ENCODE measurements at regions not wholly inside any gene's neighbourhood (a gene's known extent, or its start where the extent isn't known, plus 50 kb on each side); places are given as distances from the start of the nearest gene placed in this dataset.
"Not testable (repeated sequence)": the region's sequence is repeated elsewhere in the genome, so short reads cannot be mapped to it uniquely, and the experiment has no call there.

DNA sequence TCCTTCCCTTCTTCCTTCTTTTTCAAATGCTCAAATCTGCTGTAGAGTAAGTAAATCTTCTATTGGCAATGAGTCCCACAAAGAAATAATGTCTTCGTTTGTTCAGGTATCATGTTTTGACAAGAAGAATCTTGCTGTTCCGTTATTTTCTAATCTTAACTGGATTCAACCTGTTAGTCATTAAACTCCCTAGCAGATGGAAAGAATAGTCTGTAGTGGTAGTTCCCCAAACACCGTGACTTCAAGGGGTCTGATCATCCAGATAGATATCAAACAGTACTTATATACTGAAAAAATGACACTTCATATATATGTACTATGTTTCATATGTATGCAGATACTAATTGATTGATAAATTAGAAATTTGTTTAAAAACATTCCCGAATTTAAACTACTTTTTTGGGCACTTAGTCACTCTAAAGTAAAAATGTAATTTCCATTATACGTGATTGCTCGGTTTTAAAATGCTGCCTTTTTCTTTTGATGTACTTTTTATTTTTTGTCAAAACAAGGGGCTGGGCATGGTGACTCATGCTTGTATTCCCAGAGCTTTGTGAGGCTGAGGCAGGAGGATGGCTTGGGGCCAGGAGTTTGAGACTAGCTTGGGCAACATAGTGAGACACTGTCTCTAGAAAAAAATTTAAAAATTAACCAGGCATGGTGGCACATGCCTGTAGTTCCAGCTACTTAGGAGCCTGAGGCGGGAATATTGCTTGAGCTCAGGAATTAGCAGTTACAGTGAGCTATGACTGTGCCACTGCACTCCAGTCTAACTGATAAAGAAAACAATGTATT is 335.7 kb upstream of the SNX7 start:
- DNase-seq, result no peak

DNA sequence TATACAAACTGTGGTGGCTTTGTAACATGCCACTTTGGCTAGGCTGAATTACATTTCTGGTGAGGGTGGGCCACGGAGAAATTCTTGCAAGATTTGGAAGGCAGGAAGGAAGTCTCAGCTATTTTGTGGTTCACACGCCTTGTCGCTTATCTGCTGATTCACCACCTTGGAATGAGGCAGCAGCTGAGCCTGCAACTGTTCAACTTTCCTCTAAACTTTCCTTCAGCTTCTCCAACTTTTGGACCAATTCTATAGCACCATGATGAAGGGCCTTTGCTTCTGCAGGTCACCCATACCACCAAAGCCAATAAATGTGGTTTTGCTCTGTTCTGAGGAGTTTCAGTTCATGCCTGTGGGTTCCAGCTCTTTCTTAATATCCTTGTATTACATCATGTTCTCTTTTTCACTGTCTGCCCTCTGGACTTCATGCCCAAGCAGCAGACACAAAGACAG is 337.6 kb upstream of the SNX7 start:
- no peak for DNase-seq

DNA sequence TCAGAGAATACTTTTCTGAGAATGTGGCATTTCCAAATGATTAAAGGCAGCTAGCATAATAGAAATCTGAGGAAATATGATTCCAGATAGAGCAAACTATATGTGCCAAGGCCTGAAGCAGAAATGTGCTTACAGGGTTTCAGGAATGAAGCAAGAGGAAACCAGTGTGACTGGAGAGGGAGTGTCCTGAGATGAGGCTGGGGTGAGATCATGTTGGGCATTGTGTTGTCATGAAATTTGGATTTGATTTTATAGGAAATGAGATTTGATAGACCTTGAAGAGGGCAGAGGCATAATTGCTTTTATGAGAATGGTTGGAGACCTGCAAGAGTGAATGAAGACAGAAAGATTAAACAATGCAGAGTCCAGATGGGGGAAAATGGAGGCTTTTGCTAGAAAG is 338.1 kb upstream of the SNX7 start:
- no peak for DNase-seq

DNA sequence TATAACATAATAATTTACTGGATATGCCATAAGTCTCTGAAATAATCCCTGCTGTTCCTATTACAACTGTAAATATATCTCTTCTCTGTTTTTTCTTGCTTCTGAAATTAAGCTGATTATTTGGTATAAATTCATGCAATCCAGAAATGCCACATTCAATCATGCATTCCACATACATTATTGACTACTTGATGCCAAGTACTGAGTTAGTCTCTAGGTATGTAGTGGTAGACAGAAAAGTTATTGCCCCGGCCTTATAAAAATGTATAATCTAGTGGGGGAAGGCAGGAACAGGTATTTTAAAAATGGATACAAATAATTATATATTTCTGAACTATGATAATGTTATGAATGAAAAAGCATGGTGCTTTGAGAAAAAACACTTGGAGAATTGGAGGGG is 338.6 kb upstream of the SNX7 start:
- no peak for DNase-seq

DNA sequence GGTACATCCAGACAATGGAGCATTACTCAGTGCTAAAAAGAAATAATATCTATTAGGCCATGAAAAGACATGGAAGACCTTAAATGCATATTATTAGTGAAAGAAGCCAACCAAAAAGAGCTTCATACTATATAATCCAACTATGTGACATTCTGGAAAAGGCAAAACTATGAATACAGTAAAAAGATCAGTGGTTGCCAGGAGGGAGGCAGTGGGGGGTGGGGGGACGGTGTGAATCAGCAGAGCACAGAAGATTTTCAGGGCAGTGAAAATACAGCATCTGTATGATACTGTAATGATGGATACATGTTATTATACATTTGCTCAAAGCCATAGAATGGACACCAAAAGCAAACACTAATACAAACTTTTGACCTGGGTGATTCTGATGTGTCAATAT is 339.4 kb upstream of the SNX7 start:
- no peak for DNase-seq

DNA sequence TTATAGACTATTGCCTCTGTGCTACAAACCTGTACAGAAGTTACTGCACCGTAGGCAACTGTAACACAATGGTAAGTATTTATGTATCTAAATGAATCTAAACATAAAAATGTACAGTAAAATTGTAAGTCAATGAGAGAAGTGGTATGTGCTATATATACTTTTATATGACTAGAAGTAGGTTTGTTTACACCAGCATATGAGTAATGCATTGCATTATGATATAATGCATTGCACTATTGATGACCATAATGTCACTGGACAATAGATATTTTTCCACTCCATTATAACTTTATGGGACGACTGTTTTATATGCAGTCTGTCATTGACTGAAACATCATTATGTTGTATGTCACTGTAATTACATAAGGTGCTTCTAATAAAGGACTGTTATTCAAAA is 340.3 kb upstream of the SNX7 start:
- DNase-seq, result no peak

DNA sequence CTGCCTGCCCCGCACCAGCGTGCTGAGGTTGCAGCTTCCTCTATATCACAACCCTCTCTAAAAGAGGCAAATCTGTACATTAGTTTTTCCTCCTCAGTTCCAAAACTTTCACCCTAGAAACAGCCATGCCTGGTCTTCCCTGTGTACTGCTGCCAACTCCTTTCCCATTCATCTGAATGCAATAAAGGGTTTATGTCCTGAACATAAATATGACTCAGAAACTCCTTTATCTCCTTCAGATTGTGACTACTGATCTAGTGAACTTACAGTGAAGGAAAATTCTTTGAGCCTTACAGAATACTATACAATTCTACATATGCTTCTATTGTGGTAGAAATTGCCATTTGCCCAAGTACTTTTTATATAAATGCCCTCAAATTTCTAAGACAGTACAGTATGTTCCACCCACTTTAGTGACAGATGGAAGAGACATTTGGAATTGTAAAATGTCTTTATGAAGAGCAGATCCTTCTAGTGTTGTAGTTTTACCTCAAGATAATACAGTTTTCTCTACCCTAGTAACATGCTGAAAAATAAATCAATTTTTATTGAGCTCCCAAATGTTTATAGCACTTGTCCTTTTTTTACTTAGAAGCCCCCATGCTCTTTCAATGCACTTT is 345.1 kb upstream of the SNX7 start:
- DNase-seq, result no peak

DNA sequence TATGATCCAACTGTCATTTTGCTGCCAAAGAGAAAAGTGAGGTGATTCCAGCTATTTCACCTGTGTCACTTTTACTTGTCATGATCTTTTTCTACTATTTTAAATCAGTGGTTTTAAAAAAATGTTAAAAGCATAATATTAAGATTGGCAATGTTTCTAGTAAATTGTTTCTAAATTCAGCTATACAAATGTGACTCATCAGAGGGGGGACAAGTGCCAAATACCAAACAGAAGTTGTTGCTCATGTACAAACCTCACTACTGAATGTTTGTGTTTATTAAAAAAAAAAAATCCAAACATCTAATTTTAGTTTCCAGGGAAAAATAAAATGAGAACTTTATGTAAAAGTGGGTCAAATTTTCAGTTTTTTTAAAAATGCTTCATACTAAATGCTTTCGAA is 346.2 kb upstream of the SNX7 start:
- no peak for DNase-seq

DNA sequence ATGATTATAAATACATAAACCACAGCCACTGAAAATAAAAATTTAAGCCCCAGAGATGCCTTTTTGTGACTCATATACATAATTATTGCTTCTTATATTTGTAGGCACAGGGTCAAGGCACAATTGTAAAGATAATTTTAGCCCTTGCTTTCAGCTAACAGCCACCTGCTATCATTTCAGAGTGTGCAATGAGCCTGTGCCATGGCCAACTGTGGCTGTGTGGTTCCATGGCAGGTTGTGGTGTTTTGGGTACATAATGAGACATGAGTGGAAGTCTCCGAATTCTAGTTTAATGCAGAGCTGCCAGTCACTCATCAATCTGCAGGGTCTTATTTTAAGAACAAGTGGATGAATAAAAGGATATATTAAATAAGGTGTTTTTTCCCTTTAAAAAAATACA is 346.9 kb upstream of the SNX7 start:
- no peak for DNase-seq

DNA sequence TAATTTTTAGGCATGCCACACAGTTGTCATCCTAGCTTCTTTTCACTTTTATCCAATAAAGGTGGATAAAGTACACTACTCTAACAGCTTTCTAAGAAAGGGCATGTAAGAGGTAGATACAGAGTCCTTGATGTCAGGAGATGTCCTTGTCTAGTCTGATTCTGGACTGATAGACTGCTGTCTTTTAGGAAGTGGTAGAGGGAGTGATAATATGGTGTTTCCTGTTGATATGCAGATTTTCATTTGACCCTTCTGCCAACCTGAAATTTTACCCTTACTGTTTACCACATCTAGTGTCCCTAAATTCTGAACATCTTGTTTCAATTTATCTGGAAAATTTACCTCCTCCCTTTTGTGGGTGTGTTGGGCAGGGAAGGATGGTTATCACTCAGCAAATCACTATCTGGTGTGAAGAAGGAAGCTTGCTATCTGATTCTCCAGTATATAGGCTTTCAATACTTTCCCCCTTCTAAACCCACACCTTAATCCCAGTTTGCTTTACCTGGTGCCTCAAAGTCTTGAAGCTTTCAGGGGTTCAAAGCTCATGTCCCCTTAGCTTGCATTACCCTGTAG is 354.9 kb upstream of the SNX7 start:
- DNase-seq, result no peak

DNA sequence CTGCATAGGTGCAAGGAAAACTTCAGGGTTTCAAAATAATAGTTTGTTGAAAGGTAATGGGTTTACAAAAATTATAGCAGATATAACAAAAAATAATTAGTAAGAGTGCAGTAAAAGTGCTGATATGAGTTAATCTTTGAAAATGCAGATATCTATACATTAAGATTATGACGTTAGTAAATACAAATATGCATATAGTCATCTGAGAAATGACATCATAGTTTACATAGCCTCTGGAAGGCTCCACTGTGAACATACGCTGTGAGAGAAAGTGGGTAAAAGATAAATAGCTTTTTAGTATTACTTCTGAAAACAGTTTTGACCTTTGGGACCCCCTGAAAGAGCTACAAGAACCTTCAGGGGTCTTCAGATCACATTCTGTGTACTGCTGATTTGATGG is 356.2 kb upstream of the SNX7 start:
- no peak for DNase-seq

DNA sequence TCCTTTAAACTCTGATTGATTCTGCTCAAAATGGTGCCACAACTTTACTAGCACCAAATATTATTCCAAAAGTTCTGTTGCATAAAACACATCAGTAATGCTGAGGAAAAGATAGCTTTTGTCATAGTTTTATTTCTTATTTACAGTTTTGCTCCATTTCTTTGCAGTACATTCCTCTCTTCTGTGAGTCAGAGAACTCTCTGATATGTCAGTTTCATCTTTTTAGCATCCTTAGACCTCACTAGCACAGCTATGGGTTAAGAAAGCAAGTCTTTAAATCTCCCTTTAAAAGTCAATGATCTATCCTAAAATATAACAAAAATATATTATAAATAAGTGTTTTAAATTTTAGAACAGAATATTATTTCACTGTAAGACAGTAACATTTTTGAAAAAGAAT is 356.6 kb upstream of the SNX7 start:
- DNase-seq, result no peak

DNA sequence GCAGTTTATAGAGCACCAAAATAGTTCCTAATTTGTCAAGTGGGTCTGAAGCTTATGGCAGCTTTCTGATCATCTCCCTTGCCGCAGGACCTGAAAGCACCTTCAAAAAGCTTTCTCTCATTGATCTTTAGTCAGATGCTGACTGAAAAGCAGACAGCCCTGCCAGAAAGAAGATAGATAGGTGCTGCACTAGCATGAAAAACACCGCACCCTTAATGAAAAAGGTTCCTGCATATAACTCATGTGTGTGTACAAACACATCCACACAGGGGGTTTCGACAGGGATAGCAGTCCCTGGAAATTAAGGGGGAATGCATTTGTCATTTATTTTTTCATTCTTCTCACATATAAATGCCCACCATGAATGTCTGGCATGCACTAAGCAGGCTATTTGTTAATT is 361.7 kb upstream of the SNX7 start:
- DNase-seq, result no peak

DNA sequence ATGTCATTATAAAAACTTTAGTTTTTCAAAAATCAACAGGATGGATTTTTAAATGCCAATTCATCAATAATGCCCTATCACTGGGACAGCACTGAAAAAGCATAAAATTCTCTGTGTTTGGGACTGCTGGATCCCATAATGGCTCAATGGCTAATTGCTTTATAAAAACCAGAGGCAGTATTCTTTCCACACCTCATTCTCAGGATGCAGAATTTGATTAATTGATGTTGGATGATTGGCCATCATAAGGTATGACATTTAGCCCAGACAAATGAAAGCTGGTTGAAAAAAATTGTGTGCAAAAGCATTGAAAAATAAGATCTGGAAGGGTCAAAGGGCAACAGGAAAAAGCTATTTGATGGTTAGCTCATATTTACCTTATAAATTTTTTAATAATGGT is 362.2 kb upstream of the SNX7 start:
- no peak for DNase-seq

DNA sequence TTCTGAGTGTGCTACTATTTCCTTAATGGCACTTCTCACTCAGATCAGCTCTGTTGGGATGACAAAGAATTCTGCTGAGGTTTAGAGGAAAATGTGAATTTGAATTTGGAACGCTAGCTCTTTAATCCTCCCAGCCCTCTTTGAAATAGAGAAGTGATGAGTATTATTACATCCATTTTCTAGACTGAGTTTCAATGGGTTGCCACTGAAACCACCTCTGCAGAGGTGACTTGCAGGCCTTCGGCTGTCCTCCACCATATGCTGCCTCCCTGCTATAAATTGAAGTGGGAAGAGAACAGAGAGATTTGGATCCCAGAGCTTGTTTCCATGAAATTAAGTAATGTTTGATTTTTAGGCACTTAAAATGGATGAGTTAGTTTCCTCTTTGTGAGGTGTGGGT is 363.2 kb upstream of the SNX7 start:
- DNase-seq, result no peak

DNA sequence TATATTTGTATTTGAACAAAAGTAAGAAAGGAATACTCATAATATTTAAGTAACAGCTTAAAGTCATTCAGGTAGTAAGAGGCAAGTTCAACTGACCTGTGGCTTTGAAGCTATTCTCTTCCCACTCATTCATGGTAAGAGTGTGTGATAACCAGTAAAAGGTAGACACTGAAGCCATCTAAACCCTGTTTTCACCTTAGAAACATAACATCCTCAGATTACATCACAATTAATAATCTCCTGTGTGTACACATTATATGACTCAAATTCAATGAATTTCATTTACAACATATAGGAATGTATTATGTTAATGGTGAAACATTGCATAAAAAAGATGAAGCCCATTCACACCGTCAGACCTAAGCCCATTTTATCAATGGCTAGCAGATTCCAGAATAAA is 364.8 kb upstream of the SNX7 start:
- no peak for DNase-seq

DNA sequence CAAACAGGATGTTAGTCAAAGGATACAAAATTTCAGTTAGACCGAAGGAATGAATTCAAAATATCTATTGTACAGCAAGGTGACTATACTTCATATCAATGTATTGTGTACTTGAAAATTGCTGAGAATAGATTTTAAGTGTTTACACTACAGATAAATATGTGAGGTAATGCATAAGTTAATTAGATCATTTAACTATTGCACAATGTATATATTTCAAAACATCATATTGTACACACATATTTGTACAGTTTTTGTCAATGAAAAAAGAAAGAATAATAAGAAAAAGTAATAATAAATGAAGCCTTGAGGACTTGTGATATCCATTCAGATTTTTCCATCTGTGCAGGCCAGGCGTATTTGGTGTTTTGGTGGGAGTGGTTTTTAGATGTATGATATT is 367.4 kb upstream of the SNX7 start:
- no peak for DNase-seq

DNA sequence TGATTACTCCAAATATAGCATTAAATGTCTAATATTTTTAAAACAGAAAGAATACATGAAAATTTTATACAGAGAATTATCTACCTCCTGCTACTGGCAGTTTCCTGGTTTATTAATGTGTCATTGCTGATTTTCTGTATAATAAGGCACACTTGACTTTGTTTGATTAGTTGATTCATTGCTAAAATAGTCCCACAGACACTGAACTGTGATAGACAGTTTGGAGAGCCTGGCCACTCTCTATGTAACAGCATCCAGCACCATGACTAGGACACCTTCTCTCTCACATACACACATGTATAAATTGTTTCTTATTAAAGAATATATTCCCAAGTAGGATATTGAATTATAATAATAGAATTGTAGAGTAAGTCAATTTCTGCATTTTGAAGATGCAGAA is 368.5 kb upstream of the SNX7 start:
- no peak for DNase-seq

DNA sequence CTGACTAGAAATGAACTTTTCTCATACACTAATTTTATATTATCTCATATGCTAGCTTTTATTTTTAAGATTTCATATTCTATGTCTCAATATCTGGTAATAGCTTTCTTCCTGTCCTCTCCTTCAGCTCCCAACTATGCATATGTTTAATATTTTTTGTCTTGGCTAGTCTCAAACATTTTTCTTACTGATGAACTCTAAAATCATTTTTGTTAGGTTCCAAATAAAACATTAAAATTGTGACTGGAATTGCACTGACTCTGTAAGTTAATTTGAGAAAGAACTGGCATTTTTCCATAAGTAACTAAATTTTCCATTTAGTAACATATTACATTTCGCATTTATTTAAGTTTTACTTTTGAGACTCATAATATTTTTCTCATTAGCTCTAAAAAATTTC is 368.5 kb upstream of the DPYD start:
- no peak for DNase-seq

DNA sequence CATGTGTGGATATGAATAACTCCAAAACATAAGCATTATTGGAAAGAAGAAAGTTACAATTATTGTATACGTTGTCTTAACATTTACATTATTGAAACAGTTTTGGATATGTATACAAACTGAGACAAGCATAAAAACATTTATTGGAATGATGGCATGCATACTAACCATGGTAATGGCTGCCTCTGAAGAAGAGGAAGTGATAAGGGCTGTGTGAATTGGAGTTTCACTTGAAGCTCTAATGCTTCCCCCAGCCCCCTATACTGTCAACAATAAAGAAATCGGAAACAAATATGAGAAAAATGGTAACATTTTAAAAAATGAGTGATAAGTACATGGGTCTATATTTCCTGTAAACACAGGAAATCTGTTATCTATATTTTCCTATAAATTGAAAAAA is 367.7 kb upstream of the DPYD start:
- DNase-seq, result no peak

DNA sequence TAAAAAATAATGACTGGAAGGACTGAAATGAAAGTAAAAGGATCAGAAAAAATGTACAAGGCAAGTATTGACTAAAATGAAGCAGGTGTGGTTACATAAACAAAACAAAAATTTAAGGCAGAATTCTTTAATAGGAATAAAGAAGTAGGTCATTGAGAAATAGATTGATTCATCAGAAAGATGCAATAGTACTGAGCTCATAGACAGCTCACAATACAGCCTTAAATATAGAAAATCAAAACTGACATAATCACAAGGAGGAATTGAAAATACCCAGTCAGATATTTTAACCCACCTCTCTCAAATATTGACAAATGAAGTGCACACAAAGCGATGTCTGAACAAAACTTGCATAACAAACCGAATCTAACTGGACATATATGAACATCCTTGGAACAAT is 366.8 kb upstream of the DPYD start:
- no peak for DNase-seq

DNA sequence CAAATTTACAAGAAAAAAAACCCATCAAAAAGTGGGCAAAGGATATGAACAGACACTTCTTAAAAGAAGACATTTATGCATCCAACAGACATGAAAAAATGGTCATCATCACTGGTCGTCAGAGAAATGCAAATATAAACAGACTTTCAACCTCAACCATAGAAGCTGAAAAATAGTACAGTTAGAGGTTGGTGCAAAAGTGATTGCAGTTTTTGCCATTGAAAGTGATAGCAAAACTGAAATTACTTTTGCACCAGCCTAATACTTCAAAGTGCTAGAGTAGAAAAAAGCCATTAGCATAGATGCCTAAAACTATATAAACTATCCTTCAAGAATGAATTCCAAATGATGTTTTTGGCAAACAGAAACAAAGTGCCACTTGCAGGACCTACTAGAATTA is 365.8 kb upstream of the DPYD start:
- DNase-seq, result no peak

DNA sequence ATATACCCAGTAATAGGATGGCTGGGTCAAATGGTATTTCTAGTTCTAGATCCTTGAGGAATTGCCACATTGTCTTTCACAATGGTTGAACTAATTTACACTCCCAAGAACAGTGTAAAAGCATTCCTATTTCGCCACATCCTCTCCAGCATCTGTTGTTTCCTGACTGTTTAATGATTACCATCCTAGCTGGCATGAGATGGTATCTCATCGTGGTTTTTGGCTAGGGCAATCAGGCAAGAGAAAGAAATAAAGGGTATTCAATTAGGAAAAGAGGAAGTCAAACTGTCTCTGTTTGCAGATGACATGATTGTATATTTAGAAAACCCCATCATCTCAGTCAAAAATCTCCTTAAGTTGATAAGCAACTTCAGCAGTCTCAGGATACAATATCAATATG is 364.5 kb upstream of the DPYD start:
- not testable (repeated sequence) for DNase-seq

DNA sequence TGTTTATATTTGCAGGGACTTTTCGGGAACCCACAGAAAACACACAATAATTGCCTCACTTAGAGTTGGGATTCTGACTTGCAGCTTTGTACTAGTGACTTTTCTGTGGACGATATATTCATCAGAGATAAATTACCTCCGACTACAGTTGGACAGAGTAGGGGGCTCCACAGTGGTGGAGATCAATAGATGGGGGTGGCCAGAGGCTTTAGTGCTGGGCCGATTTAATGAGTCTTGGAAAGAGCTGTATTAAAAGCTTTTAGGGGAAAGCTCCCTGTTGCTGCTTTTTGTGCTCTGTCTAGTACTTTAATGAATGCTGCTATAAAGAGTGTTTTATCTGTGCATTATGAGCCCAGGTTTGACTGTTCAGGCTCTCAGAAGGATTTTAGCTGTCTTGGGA is 359.2 kb upstream of the DPYD start:
- DNase-seq, result no peak

DNA sequence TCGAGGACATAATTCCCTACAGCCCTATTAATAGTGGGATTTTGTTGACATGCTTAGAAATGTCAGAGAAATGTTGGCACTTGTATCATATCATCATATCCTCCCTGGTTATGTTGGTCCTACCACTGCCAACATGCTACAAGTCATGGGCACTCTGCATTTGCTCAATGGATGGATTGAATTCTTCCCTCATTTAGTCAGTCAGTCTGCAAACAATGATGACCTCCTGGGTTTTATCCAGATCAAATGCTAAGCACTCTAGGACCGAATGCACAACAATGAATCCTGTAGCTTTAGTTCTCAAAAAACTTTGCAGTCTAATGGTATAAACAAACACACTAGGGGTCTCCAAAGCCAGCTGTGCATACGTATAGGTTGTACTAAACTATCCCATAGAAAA is 357.2 kb upstream of the DPYD start:
- no peak for DNase-seq

All from RPMI8226 (cell line).